Sigmoid colon (tissue), 6 donors: ENCODE measurements at regions not wholly inside any gene's neighbourhood (a gene's known extent, or its start where the extent isn't known, plus 50 kb on each side); places are given as distances from the start of the nearest gene placed in this dataset.

Experiments used
- DNase-seq: peaks from one replicate; pipeline ENCODE4 v3.0.0-alpha.2; 2019
- H3K27ac ChIP-seq, 4 donors: fragments of 200-600 bp; sonication (generic); one replicate each; pipeline ENCODE4 v1.5.1; 2016 to 2019; ENCODE audit warnings: mild to moderate bottlenecking in 1 of 4
- H3K27me3 ChIP-seq, 3 donors: fragments of 200-600 bp; sonication (generic); one replicate each; pipeline ENCODE4 v1.5.1; 2019; ENCODE audit warnings: mild to moderate bottlenecking in 1 of 3
- H3K36me3 ChIP-seq, 4 donors: fragments of 200-600 bp; sonication (generic); one replicate each; pipeline ENCODE4 v1.5.1; 2016 to 2019
- H3K4me1 ChIP-seq, 4 donors: fragments of 200-600 bp; sonication (generic); one replicate each; pipeline ENCODE4 v1.5.1; 2017 to 2019
- H3K4me3 ChIP-seq, 4 donors: fragments of 200-600 bp; sonication (generic); one replicate each; pipeline ENCODE4 v1.5.1; 2017 to 2019; ENCODE audit warnings: mild to moderate bottlenecking in 2 of 4, moderate library complexity in 1 of 4
- H3K9me3 ChIP-seq, 4 donors: fragments of 200-600 bp in 3 of 4; sonication (generic) in 3 of 4; one replicate each; pipeline versions ENCODE4 v1.5.1 to v1.6.1; 2013 to 2019
- EP300 ChIP-seq, 4 donors: sonication (generic); formaldehyde crosslinking; IDR thresholded peaks; one replicate each; pipeline ENCODE4 v1.6.1; 2017; ENCODE audit warnings: antibody characterized with exemption in 4 of 4
- POLR2A ChIP-seq, 2 donors: fragments of 450-650 bp; IDR thresholded peaks; one replicate each; pipeline ENCODE4 v1.6.1; 2016; ENCODE audit warnings: antibody characterized with exemption in 2 of 2, mild to moderate bottlenecking in 2 of 2, moderate library complexity in 2 of 2
- POLR2AphosphoS5 ChIP-seq, 4 donors: sonication (generic); formaldehyde crosslinking; IDR thresholded peaks; one replicate each; pipeline ENCODE4 v1.6.1; 2017; ENCODE audit warnings: antibody characterized with exemption in 4 of 4
- WGBS, 2 donors: extraction: QIAGEN DNeasy Blood & Tissue Kit; methylation state at CpG; one replicate each; pipeline ENCODE4 v1.1.7; 2013; 5-methylcytosine and 5-hydroxymethylcytosine counted together
- intact Hi-C: fragments of 100-400 bp; cut with DNase I; formaldehyde crosslinking; loops from one replicate; pipeline ENCODE4 v1.15.1; 2023
- TF ChIP-seq, protein P1 (sequence below), 4 experiments: fragments of 450-650 bp in 3 of 4; fragments of 200-600 bp in 1 of 4; IDR thresholded peaks; one replicate each; pipeline ENCODE4 v1.5.1; 2016 to 2019; ENCODE audit warnings: antibody characterized with exemption in 4 of 4, mild to moderate bottlenecking in 3 of 4, moderate library complexity in 2 of 4
- donor health status: healthy with polysubstance abuse.
- donor health status: healthy.

DNA sequence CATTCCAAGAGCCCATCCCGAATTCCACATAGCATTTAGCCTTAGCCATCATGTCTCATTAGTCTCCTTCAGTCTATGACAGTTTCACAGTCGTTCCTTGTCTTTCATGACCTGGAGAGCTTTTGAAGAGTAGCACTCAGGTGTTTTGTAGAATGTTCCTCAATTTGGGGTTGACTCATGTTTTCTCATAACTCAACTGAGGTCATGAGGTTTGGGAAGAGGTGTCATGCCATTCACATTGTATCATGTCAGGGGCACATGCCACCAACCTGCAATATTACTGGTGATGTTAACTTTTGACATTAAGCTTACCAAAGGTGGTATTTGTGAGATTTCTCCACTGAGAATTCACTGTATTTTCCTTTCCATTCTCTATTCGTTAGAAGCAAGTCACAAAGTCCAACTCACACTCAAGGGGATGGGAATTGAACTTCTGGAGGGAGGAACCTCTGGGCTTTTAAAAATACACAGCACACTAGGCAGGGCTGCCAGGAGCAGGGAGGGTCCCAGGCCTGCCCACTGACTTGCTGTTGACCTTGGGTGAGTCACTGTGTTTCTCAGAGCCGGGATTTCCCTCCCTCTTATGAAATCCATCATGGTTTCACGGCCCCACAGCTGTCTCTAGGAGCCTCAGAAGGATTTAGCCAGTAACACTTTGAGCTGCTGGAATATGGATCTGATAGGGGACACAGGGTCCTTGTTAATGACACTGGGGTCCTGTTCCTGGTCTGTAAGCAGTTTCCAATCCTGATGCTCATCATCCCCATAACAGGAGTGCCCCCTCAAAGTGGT lies 74.4 kb upstream of the TCF7L2 start:
- TF ChIP-seq, protein P1, sequence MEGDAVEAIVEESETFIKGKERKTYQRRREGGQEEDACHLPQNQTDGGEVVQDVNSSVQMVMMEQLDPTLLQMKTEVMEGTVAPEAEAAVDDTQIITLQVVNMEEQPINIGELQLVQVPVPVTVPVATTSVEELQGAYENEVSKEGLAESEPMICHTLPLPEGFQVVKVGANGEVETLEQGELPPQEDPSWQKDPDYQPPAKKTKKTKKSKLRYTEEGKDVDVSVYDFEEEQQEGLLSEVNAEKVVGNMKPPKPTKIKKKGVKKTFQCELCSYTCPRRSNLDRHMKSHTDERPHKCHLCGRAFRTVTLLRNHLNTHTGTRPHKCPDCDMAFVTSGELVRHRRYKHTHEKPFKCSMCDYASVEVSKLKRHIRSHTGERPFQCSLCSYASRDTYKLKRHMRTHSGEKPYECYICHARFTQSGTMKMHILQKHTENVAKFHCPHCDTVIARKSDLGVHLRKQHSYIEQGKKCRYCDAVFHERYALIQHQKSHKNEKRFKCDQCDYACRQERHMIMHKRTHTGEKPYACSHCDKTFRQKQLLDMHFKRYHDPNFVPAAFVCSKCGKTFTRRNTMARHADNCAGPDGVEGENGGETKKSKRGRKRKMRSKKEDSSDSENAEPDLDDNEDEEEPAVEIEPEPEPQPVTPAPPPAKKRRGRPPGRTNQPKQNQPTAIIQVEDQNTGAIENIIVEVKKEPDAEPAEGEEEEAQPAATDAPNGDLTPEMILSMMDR (IDR thresholded peaks at IDR 0.05) = no peak
- TF ChIP-seq EP300 (IDR thresholded peaks at IDR 0.05) = no peak
- no peak for TF ChIP-seq POLR2AphosphoS5 (IDR thresholded peaks at IDR 0.05)
- TF ChIP-seq POLR2A (IDR thresholded peaks at IDR 0.05) = no peak
- Histone ChIP-seq H3K27ac (no peak overlapping the region), H3K9me3 (peaks cover 0 to 7% (median under 1%) of the 10 kb centered on the region in 4 donors), H3K36me3 (no peaks in the 10 kb centered on the region), H3K4me1 (no peaks in the 10 kb centered on the region), H3K27me3 (no peaks in the 10 kb centered on the region), H3K4me3 (no peak overlapping the region)
- DNase-seq = no peak
- 42 to 64% methylated on average over 5 of the region's 5 CpGs for WGBS, 2 donors
- intact Hi-C loops = no loop called here

DNA sequence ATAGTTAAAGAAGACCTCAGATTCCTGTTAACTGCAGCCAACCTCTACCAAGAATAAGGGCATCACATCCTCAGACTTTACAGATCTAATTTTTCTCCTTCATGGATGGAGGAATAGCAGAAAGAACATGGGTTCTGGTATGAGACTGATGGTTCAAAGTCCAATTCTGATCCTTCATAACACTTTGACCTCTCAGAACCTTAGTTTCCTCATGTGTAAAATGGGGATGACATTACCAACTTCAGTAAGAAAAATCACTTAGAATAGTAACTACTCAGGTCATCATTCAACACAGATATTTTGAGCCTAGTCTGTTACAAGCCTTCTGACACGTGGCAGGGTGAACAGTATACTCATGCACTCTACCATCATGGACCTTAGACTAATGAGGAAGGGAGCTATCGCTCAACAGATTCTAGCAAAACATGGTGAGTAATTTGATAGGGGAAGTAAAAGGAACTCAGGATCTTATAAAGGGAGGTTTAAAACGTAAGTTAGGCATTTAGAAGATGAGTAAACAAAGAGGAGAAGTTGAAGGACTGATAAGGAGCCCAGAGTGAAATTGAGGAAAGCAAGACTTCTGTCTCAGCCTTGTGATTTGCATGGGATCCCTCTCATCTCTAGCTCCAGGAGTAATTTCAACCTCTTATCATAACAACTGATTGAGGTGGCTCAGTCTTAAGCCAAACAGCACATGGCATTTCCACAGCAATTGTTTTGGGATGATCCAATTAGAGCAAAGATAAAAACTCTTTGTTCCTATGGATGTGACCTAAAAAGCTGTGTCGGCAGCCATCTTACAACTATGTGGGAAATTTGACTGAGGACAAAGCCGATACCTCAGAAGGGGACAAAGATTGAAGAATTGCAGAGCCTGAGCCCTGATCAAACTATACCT lies 69.2 kb upstream of the TCF7L2 start:
- 50 to 73% methylated on average over 5 of the region's 5 CpGs for WGBS, 2 donors
- no peaks in the 10 kb centered on the region for H3K36me3 ChIP-seq
- TF ChIP-seq POLR2AphosphoS5 (IDR thresholded peaks at IDR 0.05) = no peak
- no peak for TF ChIP-seq POLR2A (IDR thresholded peaks at IDR 0.05)
- no peak for TF ChIP-seq EP300 (IDR thresholded peaks at IDR 0.05)
- TF ChIP-seq, protein P1 (IDR thresholded peaks at IDR 0.05) = no peak
- H3K4me3 ChIP-seq = no peak overlapping the region
- DNase-seq = no peak
- no peaks in the 10 kb centered on the region for H3K9me3 ChIP-seq
- intact Hi-C loops = no loop called here
- no peaks in the 10 kb centered on the region for H3K4me1 ChIP-seq
- H3K27ac ChIP-seq = no peak overlapping the region
- no peaks in the 10 kb centered on the region for H3K27me3 ChIP-seq

DNA sequence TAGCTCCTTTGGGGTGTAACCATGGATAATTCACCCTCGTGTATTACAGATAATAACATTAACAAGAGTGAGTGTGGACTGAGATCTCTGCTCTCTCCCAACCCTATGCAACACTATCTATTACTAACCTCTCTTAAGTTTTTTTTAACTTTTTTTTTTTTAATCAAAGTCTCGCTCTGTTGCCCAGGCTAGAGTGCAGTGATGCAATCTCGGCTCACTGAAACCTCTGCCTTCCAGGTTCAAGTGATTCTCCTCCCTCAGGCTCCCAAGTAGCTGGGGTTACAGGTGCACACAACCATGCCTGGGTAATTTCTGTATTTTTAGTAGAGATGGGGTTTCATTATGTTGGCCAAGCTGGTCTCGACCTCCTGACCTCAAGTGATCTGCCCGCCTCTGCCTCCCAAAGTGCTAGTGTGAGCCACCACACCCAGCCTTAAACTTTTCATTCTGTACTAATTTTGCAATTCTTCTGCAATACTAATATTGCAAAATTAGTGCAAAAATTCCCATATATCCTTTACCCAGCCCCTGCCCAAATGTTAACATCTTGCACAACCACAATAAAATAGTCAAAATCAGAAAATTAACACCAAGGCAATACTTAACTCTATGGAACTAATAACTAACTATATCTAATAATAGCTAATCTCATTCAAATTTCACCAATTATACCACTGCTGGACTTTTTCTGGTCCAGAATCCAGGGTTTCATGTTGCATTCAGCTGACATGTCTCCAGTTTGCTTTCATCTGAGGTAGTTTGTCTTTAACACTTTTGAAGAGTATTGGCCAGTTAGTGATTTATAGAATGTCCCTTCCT lies 66.5 kb upstream of the TCF7L2 start:
- Histone ChIP-seq H3K4me3 (no peak overlapping the region), H3K27ac (no peak overlapping the region), H3K9me3 (no peaks in the 10 kb centered on the region), H3K27me3 (no peaks in the 10 kb centered on the region), H3K4me1 (no peaks in the 10 kb centered on the region), H3K36me3 (no peaks in the 10 kb centered on the region)
- intact Hi-C loops = no loop called here
- no peak for DNase-seq
- no peak for TF ChIP-seq EP300 (IDR thresholded peaks at IDR 0.05)
- TF ChIP-seq POLR2AphosphoS5 (IDR thresholded peaks at IDR 0.05) = no peak
- TF ChIP-seq POLR2A (IDR thresholded peaks at IDR 0.05) = no peak
- TF ChIP-seq, protein P1 (IDR thresholded peaks at IDR 0.05) = no peak
- 89 to 92% methylated on average over 5 of the region's 5 CpGs for WGBS, 2 donors

DNA sequence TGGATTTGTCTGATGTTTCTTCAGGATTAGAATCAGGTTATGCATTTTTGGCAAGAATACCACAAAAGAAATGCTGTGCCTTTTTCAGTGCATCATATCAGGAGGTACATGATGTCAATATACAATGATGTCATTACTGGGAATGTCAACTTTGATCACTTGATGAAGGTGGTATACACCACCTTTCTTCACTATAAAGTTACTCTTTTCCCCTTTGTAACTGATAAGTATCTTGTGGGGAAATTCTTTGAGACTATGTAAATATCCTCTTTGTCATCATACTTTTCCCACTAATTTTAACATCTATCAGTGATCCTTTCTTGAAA lies 65.9 kb upstream of the TCF7L2 start:
- DNase-seq = no peak
- H3K27me3 ChIP-seq = no peaks in the 10 kb centered on the region
- no peaks in the 10 kb centered on the region for H3K4me1 ChIP-seq
- no peak overlapping the region for H3K4me3 ChIP-seq
- H3K36me3 ChIP-seq = no peaks in the 10 kb centered on the region
- H3K27ac ChIP-seq = no peak overlapping the region
- intact Hi-C loops = no loop called here
- H3K9me3 ChIP-seq = no peaks in the 10 kb centered on the region
- TF ChIP-seq, protein P1 (IDR thresholded peaks at IDR 0.05) = no peak
- TF ChIP-seq POLR2AphosphoS5 (IDR thresholded peaks at IDR 0.05) (no peak), EP300 (IDR thresholded peaks at IDR 0.05) (no peak), POLR2A (IDR thresholded peaks at IDR 0.05) (no peak)
